Endothelial cell of umbilical vein (primary cell): ENCODE measurements at regions not wholly inside any gene's neighbourhood (a gene's known extent, or its start where the extent isn't known, plus 50 kb on each side); places are given as distances from the start of the nearest gene placed in this dataset.
"Not testable (repeated sequence)": the region's sequence is repeated elsewhere in the genome, so short reads cannot be mapped to it uniquely, and the experiment has no call there.

ENCODE experiments used
- BruUV-seq: library from RNA; stranded (reverse); fragments of 400-500 nt; replicated peaks from 2 replicates; lab custom pipeline; 2021; lab: Mats Ljungman, UMichigan
- CTCF ChIA-PET: fragments of 300-600, 350-600 bp; sonication (Branson Sonifier 250); formaldehyde crosslinking; loops from one replicate; lab custom pipeline; 2021; ENCODE audit warnings: antibody characterized with exemption, inconsistent platforms; lab: Charles Lee
- POLR2A ChIA-PET: fragments of 300-600, 350-600 bp; sonication (Branson Sonifier 250); formaldehyde crosslinking; loops from one replicate; lab custom pipeline; 2021; ENCODE audit warnings: antibody characterized with exemption, inconsistent platforms; lab: Charles Lee
- DNase-seq: peaks from one replicate; pipeline ENCODE4 v3.0.0-alpha.2; 2011; ENCODE audit warnings: low read depth, low spot score
- FAIRE-seq: peaks from 2 replicates; lab custom pipeline; 2011; peaks lifted over from hg19 to GRCh38; lab: Jason Lieb, UNC
- H2AFZ ChIP-seq: 2 replicates; pipeline ENCODE4 v1.6.0; 2012; ENCODE audit warnings: low read depth, low read length, control low read depth, inconsistent platforms
- H3K27ac ChIP-seq: 2 replicates; pipeline ENCODE4 v1.5.1; 2011; ENCODE audit warnings: low read depth, mild to moderate bottlenecking, control low read depth, low read length, moderate library complexity; ENCODE audit not compliant: insufficient read depth
- H3K27me3 ChIP-seq, 2 experiments: 2 replicates each; pipeline versions ENCODE4 v1.6.0 to v1.6.1; 2011; ENCODE audit warnings: low read length in 2 of 2, mixed read lengths in 1 of 2; ENCODE audit not compliant: control insufficient read depth in 2 of 2, insufficient read depth in 2 of 2
- H3K36me3 ChIP-seq, 2 experiments: 2 replicates in 1 of 2; 3 replicates in 1 of 2; pipeline ENCODE4 v1.5.1; 2011; ENCODE audit warnings: low read length in 2 of 2, mild to moderate bottlenecking in 1 of 2, moderate library complexity in 1 of 2; ENCODE audit not compliant: control insufficient read depth in 2 of 2, insufficient read depth in 2 of 2; ENCODE audit errors: extremely low read depth in 1 of 2
- H3K4me1 ChIP-seq: 3 replicates; pipeline ENCODE4 v1.5.1; 2011; ENCODE audit warnings: mild to moderate bottlenecking, low read length; ENCODE audit not compliant: control insufficient read depth, insufficient read depth; ENCODE audit errors: extremely low read depth
- H3K4me2 ChIP-seq: 2 replicates; pipeline ENCODE4 v1.6.1; 2011; ENCODE audit warnings: low read length, control low read depth, mixed read lengths; ENCODE audit not compliant: insufficient read depth
- H3K4me3 ChIP-seq, 3 experiments: fragments of 200-600 bp in 1 of 3; sonication (generic), shearing (Covaris generic) in 1 of 3; replicated peaks in 1 of 3; 2 replicates each; pipeline ENCODE4 v1.5.1; 2011 to 2016; ENCODE audit warnings: control low read depth in 3 of 3, low read length in 3 of 3, mild to moderate bottlenecking in 2 of 3, inconsistent platforms in 1 of 3, low read depth in 1 of 3, moderate library complexity in 1 of 3; ENCODE audit not compliant: insufficient read depth in 1 of 3
- H3K79me2 ChIP-seq: 2 replicates; pipeline ENCODE4 v1.6.0; 2012; ENCODE audit warnings: low read length, inconsistent platforms; ENCODE audit not compliant: control insufficient read depth, insufficient read depth
- H3K9ac ChIP-seq: replicated peaks from 2 replicates; pipeline ENCODE3; 2011; ENCODE audit warnings: low read length, control low read depth; ENCODE audit not compliant: insufficient read depth; ENCODE audit errors: extremely low read depth
- H3K9me1 ChIP-seq: replicated peaks from 3 replicates; pipeline ENCODE4 v1.6.0; 2011; ENCODE audit warnings: mild to moderate bottlenecking, low read length; ENCODE audit not compliant: control insufficient read depth, insufficient read depth; ENCODE audit errors: extremely low read depth
- H3K9me3 ChIP-seq: replicated peaks from 2 replicates; pipeline ENCODE4 v1.5.1; 2012; ENCODE audit warnings: low read length, inconsistent platforms; ENCODE audit not compliant: control insufficient read depth, insufficient read depth
- H4K20me1 ChIP-seq: replicated peaks from 2 replicates; pipeline ENCODE3; 2011; ENCODE audit warnings: mild to moderate bottlenecking, low read length; ENCODE audit not compliant: control insufficient read depth, insufficient read depth; ENCODE audit errors: extremely low read depth
- EZH2 ChIP-seq: IDR thresholded peaks from 2 replicates; pipeline ENCODE4 v1.6.1; 2012; ENCODE audit warnings: borderline replicate concordance, low read depth, mild to moderate bottlenecking, moderate library complexity, low read length, inconsistent platforms; ENCODE audit not compliant: severe bottlenecking
- FOS ChIP-seq: IDR thresholded peaks from 2 replicates; pipeline ENCODE4 v1.6.1; 2011; ENCODE audit warnings: mild to moderate bottlenecking, low read length, moderate library complexity, borderline replicate concordance; ENCODE audit not compliant: insufficient read depth
- GATA2 ChIP-seq: IDR thresholded peaks from 2 replicates; pipeline ENCODE4 v1.7.0; 2011; ENCODE audit warnings: low read depth, mild to moderate bottlenecking, moderate library complexity, mixed read lengths, low read length; ENCODE audit not compliant: insufficient read length, insufficient read depth
- JUN ChIP-seq: IDR thresholded peaks from 2 replicates; pipeline ENCODE4 v1.6.1; 2011; ENCODE audit warnings: borderline replicate concordance, low read depth; ENCODE audit not compliant: insufficient read length, insufficient read depth
- MYC ChIP-seq: IDR thresholded peaks from one replicate; pipeline ENCODE4 v1.6.1; 2011; ENCODE audit warnings: mild to moderate bottlenecking, low read depth, low read length
- POLR2A ChIP-seq: IDR thresholded peaks from 2 replicates; pipeline ENCODE4 v1.6.1; 2012; ENCODE audit warnings: low read depth, mild to moderate bottlenecking, control low read depth, low read length
- POLR2AphosphoS5 ChIP-seq: IDR thresholded peaks from 2 replicates; pipeline ENCODE4 v1.6.1; 2012; ENCODE audit warnings: low read depth, mild to moderate bottlenecking, control low read depth, low read length, moderate library complexity; ENCODE audit not compliant: insufficient read depth
- dilution Hi-C: fragments of 300-500 bp; cut with MboI; formaldehyde crosslinking; loops from one replicate; pipeline ENCODE4 v1.15.0; 2019; ENCODE audit warnings: low sequenced_read_pairs; ENCODE audit not compliant: extremely low pct_ligation_motif_present
- intact Hi-C: fragments of 100-400 bp; cut with micrococcal nuclease; formaldehyde crosslinking; loops from one replicate; pipeline ENCODE4 v1.10.0; 2022
- TF ChIP-seq, protein P1 (sequence below): IDR thresholded peaks from 2 replicates; pipeline ENCODE4 v1.6.1; 2011; ENCODE audit not compliant: insufficient read depth, insufficient read length
- TF ChIP-seq, protein P2 (sequence below), 2 donors: IDR thresholded peaks; 1 replicate in 1 of 2; 2 replicates in 1 of 2; pipeline ENCODE4 v1.5.1; 2011; ENCODE audit warnings: low read length in 2 of 2, mild to moderate bottlenecking in 2 of 2, moderate library complexity in 2 of 2, control low read depth in 1 of 2, inconsistent platforms in 1 of 2, low read depth in 1 of 2; ENCODE audit not compliant: insufficient read depth in 1 of 2; ENCODE audit errors: extremely low read depth in 1 of 2

DNA sequence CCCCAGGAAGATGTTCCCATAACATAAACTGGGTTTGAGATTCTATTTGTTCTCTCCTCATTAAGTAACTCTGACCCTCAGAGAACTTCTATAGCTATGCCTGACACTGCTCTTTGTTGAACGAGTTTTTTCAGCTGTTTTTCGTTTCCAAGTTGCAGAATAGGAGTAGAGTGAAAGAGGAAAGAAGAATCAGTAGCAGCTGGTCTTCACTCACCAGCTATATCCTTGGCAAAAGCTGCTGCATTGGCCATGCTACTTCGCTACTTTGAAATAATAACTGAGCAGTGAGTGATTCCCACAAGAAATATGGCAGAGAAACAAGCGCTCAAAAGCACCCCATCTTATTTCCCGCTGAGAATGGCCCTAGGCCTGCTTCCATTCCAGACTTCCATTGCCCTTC, 329.0 kb downstream of the ISL1 start:
- Histone ChIP-seq H3K27ac (no peak overlapping the region), H3K4me2 (no peak overlapping the region), H3K79me2 (no peaks in the 10 kb centered on the region), H3K9ac (no peak overlapping the region), H3K9me3 (no peaks in the 10 kb centered on the region), H3K4me1 (no peaks in the 10 kb centered on the region), H3K27me3 (no peaks in the 10 kb centered on the region), H4K20me1 (no peaks in the 10 kb centered on the region), H3K36me3 (no peaks in the 10 kb centered on the region), H3K9me1 (no peaks in the 10 kb centered on the region), H2AFZ (no peak overlapping the region), H3K4me3 (no peak overlapping the region)
- FAIRE-seq = no peak
- intact Hi-C loops (no loop called here), dilution Hi-C loops (no loop called here)
- TF ChIP-seq, protein P1, sequence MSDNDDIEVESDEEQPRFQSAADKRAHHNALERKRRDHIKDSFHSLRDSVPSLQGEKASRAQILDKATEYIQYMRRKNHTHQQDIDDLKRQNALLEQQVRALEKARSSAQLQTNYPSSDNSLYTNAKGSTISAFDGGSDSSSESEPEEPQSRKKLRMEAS = no peak
- TF ChIP-seq JUN (no peak), FOS (no peak), POLR2A (no peak), GATA2 (no peak), EZH2 (no peak), POLR2AphosphoS5 (no peak), MYC (no peak)
- TF ChIP-seq, protein P2, sequence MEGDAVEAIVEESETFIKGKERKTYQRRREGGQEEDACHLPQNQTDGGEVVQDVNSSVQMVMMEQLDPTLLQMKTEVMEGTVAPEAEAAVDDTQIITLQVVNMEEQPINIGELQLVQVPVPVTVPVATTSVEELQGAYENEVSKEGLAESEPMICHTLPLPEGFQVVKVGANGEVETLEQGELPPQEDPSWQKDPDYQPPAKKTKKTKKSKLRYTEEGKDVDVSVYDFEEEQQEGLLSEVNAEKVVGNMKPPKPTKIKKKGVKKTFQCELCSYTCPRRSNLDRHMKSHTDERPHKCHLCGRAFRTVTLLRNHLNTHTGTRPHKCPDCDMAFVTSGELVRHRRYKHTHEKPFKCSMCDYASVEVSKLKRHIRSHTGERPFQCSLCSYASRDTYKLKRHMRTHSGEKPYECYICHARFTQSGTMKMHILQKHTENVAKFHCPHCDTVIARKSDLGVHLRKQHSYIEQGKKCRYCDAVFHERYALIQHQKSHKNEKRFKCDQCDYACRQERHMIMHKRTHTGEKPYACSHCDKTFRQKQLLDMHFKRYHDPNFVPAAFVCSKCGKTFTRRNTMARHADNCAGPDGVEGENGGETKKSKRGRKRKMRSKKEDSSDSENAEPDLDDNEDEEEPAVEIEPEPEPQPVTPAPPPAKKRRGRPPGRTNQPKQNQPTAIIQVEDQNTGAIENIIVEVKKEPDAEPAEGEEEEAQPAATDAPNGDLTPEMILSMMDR (IDR thresholded peaks at IDR 0.05; ENCODE audit: extremely low read depth in 1 of 2, insufficient read depth in 1 of 2, low read depth in 1 of 2, low read length in 2 of 2) = no peak
- ChIA-PET CTCF (no interaction called here), POLR2A (no interaction called here)
- no peak for DNase-seq
- BruUV-seq = no TSS peak

DNA sequence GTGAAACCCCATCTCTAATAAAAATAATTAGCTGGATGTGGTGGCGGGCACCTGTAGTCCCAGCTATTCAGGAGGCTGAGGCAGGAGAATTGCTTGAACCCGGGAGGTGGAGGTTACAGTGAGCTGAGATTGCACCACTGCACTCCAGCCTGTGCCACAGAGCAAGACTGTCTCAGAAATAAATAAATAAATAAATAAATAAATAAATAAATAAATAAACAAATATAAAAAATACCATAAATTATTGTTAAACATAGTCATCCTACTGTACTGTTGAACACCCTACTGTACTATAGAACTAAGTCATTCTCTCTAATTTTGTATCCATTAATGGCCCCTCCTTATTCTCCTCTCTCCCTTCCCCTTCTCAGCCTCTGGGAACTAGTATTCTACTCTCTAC, 332.2 kb downstream of the ISL1 start:
- FAIRE-seq, H3K36me3 ChIP-seq, BruUV-seq, DNase-seq, H3K9ac ChIP-seq, H4K20me1 ChIP-seq, H2AFZ ChIP-seq, intact Hi-C loops, H3K79me2 ChIP-seq, H3K4me1 ChIP-seq, H3K9me1 ChIP-seq, H3K27me3 ChIP-seq, POLR2A ChIA-PET, CTCF ChIA-PET, H3K9me3 ChIP-seq, H3K4me2 ChIP-seq, H3K27ac ChIP-seq, dilution Hi-C loops, H3K4me3 ChIP-seq: not testable (repeated sequence)
